ENCODE measurements at regions not wholly inside any gene's neighbourhood (a gene's known extent, or its start where the extent isn't known, plus 50 kb on each side); places are given as distances from the start of the nearest gene placed in this dataset.

DNA sequence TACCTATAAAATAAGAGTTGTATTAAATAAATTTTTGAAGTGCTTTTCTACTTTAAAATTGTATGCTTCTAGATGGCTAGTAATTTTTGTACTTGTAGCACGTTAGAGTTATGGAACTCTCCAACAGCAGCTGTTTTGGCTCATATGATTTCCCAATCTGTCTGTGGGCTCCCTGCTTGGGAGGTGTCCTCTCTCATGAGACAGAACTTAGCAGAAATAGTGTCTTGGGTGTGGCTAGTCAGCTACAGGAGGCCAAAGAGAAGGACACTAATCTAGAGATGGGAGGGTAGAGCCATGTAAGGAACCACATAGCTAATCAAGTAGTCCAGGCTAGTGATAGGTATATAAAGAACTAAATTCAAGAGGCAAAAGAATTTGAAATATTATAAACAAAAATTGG, 78.4 kb upstream of the DAB2 start:
- no peak for DNase-seq (ENCODE audit: low spot score)
- ChIA-PET CTCF (interaction anchor here (1.2 kb wide), 1 partner anchor 286 kb away, joined by 3 read pairs; no protein-coding TSS in a partner anchor), POLR2A (ENCODE audit: low non-redundant PET) (no interaction called here)
- TF ChIP-seq, protein P1, sequence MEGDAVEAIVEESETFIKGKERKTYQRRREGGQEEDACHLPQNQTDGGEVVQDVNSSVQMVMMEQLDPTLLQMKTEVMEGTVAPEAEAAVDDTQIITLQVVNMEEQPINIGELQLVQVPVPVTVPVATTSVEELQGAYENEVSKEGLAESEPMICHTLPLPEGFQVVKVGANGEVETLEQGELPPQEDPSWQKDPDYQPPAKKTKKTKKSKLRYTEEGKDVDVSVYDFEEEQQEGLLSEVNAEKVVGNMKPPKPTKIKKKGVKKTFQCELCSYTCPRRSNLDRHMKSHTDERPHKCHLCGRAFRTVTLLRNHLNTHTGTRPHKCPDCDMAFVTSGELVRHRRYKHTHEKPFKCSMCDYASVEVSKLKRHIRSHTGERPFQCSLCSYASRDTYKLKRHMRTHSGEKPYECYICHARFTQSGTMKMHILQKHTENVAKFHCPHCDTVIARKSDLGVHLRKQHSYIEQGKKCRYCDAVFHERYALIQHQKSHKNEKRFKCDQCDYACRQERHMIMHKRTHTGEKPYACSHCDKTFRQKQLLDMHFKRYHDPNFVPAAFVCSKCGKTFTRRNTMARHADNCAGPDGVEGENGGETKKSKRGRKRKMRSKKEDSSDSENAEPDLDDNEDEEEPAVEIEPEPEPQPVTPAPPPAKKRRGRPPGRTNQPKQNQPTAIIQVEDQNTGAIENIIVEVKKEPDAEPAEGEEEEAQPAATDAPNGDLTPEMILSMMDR (conservative IDR thresholded peaks at IDR 0.05; ENCODE audit: low read depth) = no peak
- no peak overlapping the region for H3K27ac ChIP-seq

DNA sequence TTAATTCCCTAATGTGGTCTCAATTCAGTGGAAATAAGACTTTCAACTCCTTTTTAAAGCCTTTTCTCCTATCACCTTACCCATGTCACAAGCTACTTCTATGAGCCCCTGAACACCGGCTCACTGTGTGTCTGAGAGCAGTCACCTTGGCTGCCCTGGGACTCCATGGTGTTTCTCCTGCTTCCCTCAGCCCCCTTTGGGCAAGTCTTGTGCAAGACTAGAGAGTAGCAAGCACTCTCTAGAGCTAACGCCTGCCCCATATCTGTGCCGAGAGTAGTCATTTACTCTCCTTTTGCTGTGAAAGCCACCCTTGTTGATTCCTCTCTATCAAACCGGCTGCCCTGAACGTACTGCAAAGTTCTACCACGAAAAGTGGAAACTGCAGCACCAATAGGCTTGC, 77.9 kb upstream of the DAB2 start:
- no peak for DNase-seq (ENCODE audit: low spot score)
- ChIA-PET CTCF (interaction anchor here (1.2 kb wide), 1 partner anchor 285 kb away, joined by 3 read pairs; no protein-coding TSS in a partner anchor), POLR2A (ENCODE audit: low non-redundant PET) (no interaction called here)
- TF ChIP-seq, protein P1 (conservative IDR thresholded peaks at IDR 0.05; ENCODE audit: low read depth) = no peak
- no peak overlapping the region for H3K27ac ChIP-seq

DNA sequence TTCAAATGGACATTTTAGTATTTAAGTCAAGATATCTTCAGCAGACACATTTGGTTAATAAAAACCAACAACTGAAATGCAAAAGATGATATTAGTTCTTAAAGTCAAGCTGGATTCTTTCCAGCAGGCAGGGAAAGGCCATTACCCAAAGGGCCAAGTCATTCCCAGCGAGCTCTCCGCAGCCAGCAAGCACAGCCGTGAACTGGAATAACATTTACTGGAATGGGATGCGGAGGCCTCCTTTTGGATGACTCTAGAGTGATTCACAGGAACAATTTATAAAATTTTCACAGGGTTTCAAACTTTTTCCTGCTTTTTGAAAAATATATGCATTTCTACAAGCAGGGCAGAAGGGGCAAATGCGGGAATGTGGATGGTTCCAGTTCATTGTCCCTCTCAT, 76.6 kb upstream of the DAB2 start:
- TF ChIP-seq, protein P1 (conservative IDR thresholded peaks at IDR 0.05; ENCODE audit: low read depth) = no peak
- POLR2A ChIA-PET (ENCODE audit: low non-redundant PET) = no interaction called here
- peak; percentile 64 for DNase-seq (ENCODE audit: low spot score)
- CTCF ChIA-PET = interaction anchor here (0.8 kb wide), 1 partner anchor 43 kb away, joined by 4 read pairs; no protein-coding TSS in a partner anchor
- H3K27ac ChIP-seq = no peak overlapping the region

DNA sequence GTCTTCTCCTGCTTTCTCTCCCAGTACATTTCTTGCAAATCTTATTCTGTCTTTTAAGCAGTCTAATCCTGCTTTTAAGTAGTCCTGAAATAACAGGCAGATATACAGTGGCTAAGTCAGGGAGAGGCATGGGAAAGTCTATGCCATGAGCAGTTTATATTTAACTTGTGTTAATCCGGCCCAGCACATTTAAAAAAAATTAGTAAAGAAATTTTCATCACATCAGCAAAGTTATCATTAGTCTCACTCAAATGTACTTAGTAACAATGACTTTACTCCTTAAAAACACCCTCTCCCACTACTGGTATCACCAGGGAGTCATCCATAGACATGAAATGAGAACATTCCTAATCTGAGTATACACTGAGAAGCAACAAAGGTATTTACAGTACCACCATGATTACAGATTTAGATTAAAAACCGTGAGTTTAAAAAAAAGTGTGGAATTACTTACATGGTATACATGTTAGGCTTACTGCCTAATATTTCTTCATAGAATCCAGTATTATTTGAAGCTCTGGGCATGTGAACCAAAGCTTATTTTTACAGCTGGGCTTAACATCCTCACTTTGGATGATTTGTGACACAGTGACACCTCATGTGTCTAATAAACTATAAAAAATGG, 75.9 kb upstream of the DAB2 start:
- TF ChIP-seq, protein P1 (conservative IDR thresholded peaks at IDR 0.05; ENCODE audit: low read depth) = no peak
- ChIA-PET CTCF (no interaction called here), POLR2A (ENCODE audit: low non-redundant PET) (no interaction called here)
- DNase-seq (ENCODE audit: low spot score) = no peak
- no peak overlapping the region for H3K27ac ChIP-seq

DNA sequence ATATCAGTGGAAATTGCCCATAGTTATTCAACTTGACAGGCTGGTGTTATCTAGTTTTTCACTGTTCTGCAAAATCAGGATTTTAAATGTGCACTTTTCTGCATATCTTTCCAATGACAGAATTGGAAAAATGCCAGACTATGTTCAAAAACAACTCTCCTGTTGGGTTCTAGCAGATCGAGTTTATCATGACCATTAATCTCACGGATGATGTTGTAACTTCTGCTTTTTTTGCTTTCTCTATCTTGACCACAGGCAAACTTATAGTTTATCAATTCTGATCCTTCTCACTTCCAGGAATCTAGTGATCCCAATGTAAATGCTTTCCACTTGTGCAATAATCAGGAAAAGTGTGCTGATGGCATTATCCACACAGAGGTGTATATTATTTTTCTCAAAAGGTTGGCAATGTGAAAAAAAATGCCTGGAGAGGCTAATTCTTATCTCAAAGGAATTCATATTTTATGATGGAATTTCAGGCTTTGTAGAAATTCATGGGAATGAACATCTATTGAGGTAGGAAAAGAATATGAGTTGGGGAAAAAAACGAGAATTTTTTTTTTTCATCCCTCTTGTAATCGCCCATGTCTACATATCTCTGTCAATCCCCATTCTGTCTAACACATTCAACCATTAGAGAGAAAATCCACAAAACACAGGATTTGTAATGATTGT, 73.6 kb upstream of the DAB2 start:
- ChIA-PET POLR2A (ENCODE audit: low non-redundant PET) (no interaction called here), CTCF (interaction anchor here (0.6 kb wide), 1 partner anchor 556 kb away, joined by 3 read pairs; no protein-coding TSS in a partner anchor)
- peak; percentile 16 for DNase-seq (ENCODE audit: low spot score)

DNA sequence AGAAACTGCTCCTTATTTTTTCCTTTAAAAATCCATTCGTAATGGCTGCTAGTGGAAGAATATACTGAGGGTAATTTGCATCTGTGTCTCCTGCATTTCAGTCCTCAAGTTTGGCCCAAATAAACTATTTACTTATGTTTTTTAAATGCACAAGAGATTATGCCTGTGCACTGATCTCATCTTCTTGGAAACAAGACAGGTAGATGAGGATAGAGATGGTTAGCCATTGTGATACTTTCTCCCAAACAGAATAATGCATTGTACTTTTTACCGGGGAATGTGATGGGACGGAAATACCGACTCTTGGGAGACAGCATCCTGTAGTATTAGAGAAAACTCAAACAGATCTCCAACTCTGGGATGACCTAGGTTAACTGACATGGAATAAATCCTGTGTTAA, 72.5 kb upstream of the DAB2 start:
- TF ChIP-seq, protein P1 (conservative IDR thresholded peaks at IDR 0.05; ENCODE audit: low read depth) = no peak
- POLR2A ChIA-PET (ENCODE audit: low non-redundant PET) = no interaction called here
- no peak for DNase-seq (ENCODE audit: low spot score)
- CTCF ChIA-PET = no interaction called here
- no peak overlapping the region for H3K27ac ChIP-seq

More for the DNA sequence above, 73.6 kb upstream of the DAB2 start:
- TF ChIP-seq, protein P1 (conservative IDR thresholded peaks at IDR 0.05; ENCODE audit: low read depth) = no peak
- no peak overlapping the region for H3K27ac ChIP-seq
